NCI-H82 (cell line): ENCODE measurements at regions not wholly inside any gene's neighbourhood (a gene's known extent, or its start where the extent isn't known, plus 50 kb on each side); places are given as distances from the start of the nearest gene placed in this dataset.
"Not testable (repeated sequence)": the region's sequence is repeated elsewhere in the genome, so short reads cannot be mapped to it uniquely, and the experiment has no call there.

ENCODE experiments used
- DNase-seq: peaks from one replicate; lab custom pipeline; 2025; lab: John Stamatoyannopoulos, UW

- DNase-seq = no peak
Measured at GRCh38 chr16:49940464-49941224, 84.4 kb upstream of the CNEP1R1 start.

GRCh38 chr16:49944221-49944620 is 80.8 kb upstream of the CNEP1R1 start:
- DNase-seq = no peak

DNA sequence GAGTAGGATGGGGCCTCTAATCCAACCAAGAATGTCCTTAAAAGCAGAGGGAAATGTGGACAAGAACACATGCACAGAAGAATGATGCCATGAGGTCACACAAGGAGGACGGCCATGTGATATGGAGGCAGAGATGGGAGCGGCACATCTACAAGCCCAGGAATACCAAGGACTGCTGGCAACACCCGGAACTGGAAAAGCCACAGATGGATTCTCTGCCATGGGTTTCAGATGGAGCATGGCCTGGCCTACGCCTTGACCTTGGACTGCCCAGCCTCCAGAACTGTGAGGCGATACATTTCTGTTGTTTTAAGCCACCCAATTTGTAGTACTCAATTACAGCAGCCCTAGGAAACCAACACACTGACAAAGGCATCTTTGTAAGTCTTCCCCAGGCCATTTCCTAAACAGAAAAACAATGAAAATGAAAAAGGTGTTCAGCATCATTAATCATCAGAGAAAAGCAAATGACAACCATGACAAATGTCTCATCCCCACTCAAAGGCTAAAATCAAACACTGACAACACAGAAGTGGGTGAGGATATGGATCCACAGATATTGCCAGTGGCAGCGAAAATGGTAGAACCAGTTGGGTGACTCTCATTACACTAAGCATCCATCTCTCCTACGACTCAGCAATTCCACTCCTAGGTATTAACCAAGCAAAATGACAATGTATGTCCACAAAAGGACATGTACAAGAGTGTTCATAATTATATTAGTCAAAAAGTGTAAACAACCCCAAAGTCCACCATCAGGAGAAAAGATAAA is 76.9 kb upstream of the CNEP1R1 start:
- DNase-seq = no peak

- peak; percentile 42 for DNase-seq
Measured at GRCh38 chr16:49951574-49952195, 73.3 kb upstream of the CNEP1R1 start.

GRCh38 chr16:49952386-49952785 is 72.6 kb upstream of the CNEP1R1 start:
- no peak for DNase-seq

DNA sequence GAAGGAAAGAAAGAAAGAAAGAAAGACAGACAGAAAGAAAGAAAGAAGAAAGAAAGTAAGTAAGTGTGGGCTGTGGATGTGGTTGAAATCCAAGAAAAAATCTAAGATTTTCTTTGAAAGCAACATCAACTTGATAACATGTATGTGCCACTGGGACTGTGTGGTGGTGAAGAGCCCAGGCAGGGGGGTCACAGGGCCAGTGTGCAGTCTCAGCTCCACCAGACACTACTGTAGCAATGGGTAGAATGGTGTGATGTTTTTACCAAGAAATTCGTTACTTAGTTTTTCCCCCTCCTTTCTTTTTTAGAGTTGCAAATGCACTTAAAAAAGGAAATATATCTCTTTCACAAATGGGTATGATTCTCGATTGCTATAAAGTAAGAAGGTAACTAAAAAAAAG is 71.9 kb upstream of the CNEP1R1 start:
- no peak for DNase-seq

GRCh38 chr16:49955858-49956257 is 69.2 kb upstream of the CNEP1R1 start:
- DNase-seq = no peak

DNA sequence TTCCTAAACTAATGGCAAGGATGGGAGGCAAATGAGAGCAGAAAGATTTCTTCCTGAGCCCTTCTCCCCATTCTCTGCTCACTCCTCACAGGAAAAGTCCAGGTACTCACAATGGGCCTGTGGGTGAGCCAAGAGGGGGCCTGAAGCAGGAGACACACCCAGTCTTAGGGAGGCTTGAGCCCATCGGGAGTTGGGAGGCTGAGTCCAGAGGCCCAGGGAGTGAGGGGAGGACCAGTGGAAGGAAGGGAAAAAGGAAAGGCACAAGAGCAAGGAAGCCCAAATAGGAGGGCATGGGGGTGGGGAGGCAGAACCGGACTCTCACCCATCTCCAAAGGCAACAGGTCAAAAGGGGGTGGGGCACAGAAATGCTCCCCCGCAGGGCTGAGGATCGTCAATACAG is 68.1 kb upstream of the CNEP1R1 start:
- no peak for DNase-seq

- no peak for DNase-seq
Measured at GRCh38 chr16:49958448-49958847, 66.6 kb upstream of the CNEP1R1 start.

DNA sequence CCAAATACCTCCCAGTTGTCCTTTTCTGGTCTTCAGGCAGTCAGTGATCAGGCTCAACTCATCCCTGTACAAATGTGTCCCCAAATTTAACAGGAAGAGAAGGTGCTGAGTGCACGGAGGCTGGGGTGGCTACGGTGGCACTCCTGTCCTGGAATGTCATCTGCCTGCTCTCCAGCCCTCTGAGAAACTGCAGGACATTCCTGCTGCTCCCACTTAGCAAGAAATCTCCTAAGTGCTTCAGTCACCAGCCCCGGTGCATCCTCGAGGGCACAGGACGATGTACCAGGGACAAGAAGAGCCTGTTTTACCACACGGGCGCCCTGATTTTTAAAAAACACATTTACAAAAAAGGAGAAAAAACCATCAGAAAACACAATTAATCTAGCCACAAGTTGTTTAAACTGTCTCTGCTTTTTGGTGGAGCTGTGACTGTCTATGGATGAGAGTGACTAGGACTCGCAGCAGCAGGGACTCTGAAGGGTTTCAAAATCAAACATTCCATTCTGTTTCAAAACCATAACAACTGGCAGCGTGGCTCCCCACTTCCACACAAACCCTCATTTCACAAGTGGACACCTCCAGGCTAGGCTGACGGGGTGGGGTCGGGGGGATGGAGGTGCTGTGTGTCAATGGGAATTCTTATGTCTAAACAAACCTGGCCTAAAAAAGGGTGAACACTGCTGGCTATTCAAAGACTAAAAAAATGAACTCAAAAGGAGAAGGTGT is 65.3 kb upstream of the CNEP1R1 start:
- no peak for DNase-seq

- DNase-seq = no peak
Measured at GRCh38 chr16:49961089-49961488, 63.9 kb upstream of the CNEP1R1 start.

DNA sequence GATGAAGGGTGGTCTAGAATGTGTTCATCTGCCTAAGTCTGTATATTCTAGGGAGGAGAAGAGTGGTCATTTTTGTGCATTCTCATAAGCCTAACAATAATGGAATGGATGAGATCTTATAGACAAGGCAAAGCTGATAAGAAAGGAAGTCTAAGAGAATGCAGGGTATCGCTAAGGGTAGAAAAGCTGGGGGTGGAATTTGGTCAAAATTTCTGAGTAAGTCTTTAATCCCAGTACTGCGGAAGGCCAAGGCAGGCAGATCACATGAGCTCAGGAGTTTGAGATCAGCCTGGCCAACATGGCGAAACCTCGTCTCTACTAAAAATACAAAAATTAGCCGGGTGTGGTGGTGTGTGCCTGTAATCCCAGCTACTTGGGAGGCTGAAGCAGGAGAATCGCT is 62.5 kb upstream of the CNEP1R1 start:
- not testable (repeated sequence) for DNase-seq

DNA sequence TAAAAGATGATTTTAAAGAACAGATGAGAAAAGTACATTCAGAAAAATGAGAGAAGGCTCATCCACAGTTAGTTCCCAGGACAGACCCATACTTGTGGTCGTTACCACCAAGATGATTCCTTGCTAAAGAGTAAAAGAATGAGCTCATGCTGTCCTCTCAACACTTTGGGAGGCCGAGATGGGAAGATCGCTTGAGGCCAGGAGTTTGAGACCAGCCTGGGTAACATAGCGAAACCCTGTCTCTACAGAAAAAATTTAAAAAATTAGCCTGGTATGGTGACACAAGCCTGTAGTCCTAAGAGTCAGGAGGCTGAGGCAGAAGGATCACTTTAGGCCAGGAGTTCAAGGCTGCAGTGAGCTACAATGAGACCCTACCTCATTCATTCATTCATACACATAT is 60.7 kb upstream of the CNEP1R1 start:
- no peak for DNase-seq

- DNase-seq = peak; percentile 23
Measured at GRCh38 chr16:49964973-49965372, 60.1 kb upstream of the CNEP1R1 start.

DNA sequence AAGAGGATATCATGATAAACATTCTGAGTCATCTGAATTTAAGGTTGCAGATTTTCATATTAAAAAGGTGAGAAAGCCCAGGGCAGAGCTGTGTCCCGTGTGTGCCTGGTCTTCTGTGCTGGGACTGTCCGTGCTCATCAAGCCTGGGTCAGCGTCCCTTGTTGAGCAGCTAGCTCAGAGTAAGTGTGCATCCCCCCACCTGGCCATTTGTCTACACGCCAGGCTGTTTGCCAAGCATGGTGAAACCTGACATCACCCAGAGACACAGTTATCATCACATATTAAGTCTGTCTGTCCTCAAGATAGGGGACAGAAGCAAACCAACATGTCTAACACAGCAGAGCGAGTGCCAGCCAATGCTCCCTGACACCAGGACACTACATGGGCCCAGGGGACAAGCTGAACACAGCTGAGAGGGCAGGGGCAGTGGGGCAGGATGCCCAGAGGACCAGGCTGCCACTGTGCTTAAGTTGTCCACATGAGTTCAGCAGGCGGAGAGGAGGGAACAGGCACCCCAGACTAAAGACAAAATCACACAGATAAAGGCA is 57.9 kb upstream of the CNEP1R1 start:
- DNase-seq = no peak

DNA sequence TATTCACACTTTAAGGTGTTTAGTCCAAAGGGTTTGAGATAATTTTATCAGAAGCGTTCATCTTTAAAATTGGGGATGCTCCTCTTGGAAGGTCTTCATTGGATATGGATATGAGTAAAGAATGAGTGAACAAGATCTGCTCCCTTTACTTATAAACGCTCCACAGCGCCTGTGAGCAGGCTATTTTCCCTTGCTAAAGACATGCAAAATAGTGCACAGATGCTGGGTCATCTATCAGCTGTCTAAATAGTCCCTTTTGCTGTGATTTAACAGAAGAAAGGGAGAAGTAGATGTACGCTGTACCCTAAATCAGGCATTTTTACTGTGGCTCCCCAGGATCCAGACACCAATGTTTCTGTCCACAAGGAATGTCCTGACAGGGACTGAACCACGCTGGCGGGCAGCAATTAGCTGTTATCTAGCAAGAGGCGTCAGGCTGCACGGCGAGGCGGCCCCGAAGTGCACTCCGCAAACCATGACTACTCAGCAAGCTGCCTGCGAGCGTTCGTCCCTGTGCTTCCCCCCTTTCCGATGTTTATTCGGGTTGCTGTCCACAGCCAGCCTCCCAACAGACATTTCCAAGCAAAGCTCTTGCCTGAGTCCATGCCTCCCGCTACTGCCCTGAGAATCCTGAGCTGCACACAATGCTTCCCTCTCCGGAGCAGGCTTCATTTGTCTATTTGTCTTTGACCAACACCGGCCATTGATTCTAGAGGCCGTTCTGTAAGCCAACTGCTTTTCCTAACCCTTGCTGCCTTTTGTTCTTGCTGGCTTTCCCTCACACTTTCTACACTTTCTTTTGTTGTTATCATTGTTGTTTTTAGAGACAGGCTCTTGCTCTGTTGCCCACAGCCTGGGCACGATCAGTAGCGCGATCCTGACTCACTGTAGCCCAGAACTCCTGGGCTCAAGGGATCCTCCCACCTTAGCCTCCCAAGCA is 55.7 kb upstream of the CNEP1R1 start:
- DNase-seq = no peak

- DNase-seq = peak; percentile 3
Measured at GRCh38 chr16:49970797-49971431, 54.1 kb upstream of the CNEP1R1 start.

DNA sequence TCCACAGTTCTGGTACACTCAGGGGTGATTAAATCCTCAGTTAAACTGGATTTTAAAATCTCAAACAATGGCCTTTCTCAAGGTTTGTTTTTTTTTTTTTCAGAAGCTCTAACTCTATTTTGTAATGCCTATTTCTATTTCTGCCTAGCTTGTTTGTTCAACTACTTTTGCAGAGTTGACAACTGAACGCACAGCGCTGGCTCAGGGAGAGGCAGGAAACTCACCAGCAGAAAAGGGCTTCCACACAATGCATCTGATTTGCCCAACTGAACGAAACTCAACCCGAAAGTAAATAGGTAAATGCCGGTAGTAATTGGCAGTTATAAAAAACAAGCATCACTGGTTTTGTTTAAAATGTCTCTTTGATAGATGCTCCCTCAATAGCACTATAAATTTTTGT is 52.7 kb upstream of the CNEP1R1 start:
- no peak for DNase-seq

GRCh38 chr16:49972961-49973360 is 52.1 kb upstream of the CNEP1R1 start:
- DNase-seq = no peak
